ENCODE measurements at regions not wholly inside any gene's neighbourhood (a gene's known extent, or its start where the extent isn't known, plus 50 kb on each side); places are given as distances from the start of the nearest gene placed in this dataset.

DNA sequence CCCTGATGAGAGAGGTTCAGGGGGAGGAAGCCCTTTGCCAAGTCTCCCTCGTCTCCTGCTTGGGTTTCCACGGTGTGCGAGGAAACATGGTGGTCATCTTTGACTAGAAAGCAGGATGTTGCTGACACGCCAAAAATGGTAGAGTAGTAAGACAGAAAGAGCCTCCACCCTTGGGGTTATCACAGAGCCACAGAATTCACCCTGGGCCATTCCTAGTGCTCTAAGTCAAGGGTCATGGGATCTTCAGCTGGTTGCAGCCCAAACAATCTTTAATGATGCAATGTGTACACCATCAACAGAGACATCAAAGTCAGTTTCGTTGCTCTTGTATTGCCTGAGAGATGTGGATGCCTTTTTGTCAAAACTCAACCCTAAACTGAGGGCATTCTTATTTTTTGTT lies 201.9 kb downstream of the LY86 start:
- TF ChIP-seq ZFP3 (CRISPR knock-in tag; IDR thresholded peaks at IDR 0.05) (no peak), ISL1 (CRISPR knock-in tag; IDR thresholded peaks at IDR 0.05) (no peak), ESRRG (CRISPR knock-in tag; IDR thresholded peaks at IDR 0.05) (no peak), CSRNP3 (CRISPR knock-in tag; IDR thresholded peaks at IDR 0.05) (no peak), CSDC2 (CRISPR knock-in tag; IDR thresholded peaks at IDR 0.05) (no peak), ZFP30 (CRISPR knock-in tag; IDR thresholded peaks at IDR 0.05) (no peak), ZNF8 (CRISPR knock-in tag; IDR thresholded peaks at IDR 0.05) (no peak), POU6F1 (CRISPR knock-in tag; IDR thresholded peaks at IDR 0.05; ENCODE audit: borderline replicate concordance, low read depth) (no peak), PPARA (CRISPR knock-in tag; IDR thresholded peaks at IDR 0.05; ENCODE audit: borderline replicate concordance) (no peak), GLIS3 (CRISPR knock-in tag; IDR thresholded peaks at IDR 0.05) (no peak), TCF4 (CRISPR knock-in tag; IDR thresholded peaks at IDR 0.05; ENCODE audit: borderline replicate concordance) (no peak), CREB5 (CRISPR knock-in tag; IDR thresholded peaks at IDR 0.05; ENCODE audit: low read depth) (no peak), SNAI2 (CRISPR knock-in tag; IDR thresholded peaks at IDR 0.05) (no peak), RARB (CRISPR knock-in tag; IDR thresholded peaks at IDR 0.05) (no peak), TOX (CRISPR knock-in tag; IDR thresholded peaks at IDR 0.05; ENCODE audit: borderline replicate concordance) (no peak), ARNTL (CRISPR knock-in tag; IDR thresholded peaks at IDR 0.05; ENCODE audit: borderline replicate concordance, low read depth) (no peak), OSR1 (CRISPR knock-in tag; IDR thresholded peaks at IDR 0.05) (no peak), TSHZ2 (CRISPR knock-in tag; IDR thresholded peaks at IDR 0.05) (no peak)
- TF ChIP-seq, protein P1, sequence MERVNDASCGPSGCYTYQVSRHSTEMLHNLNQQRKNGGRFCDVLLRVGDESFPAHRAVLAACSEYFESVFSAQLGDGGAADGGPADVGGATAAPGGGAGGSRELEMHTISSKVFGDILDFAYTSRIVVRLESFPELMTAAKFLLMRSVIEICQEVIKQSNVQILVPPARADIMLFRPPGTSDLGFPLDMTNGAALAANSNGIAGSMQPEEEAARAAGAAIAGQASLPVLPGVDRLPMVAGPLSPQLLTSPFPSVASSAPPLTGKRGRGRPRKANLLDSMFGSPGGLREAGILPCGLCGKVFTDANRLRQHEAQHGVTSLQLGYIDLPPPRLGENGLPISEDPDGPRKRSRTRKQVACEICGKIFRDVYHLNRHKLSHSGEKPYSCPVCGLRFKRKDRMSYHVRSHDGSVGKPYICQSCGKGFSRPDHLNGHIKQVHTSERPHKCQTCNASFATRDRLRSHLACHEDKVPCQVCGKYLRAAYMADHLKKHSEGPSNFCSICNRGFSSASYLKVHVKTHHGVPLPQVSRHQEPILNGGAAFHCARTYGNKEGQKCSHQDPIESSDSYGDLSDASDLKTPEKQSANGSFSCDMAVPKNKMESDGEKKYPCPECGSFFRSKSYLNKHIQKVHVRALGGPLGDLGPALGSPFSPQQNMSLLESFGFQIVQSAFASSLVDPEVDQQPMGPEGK (CRISPR knock-in tag; IDR thresholded peaks at IDR 0.05; ENCODE audit: borderline replicate concordance): no peak
- no peak for ATAC-seq

DNA sequence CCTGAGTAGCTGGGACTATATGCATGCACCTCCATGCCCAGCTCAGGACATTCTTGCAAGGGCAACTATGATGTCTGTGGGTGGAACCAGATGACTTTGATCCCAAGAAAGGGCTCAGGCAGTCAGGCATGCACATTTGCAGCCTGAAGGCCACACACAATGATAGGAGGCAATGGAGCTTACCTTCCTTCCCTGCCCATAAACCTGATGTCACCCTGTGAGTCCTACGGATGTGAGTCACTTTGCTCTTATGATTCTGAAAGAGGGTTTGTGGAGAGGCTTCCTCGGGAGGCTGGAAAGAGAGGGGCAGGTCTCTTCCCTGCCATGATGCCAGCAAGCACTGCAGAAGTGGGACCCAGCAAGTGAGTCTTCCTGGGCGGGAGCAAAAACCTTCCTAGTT lies 202.4 kb downstream of the LY86 start:
- no peak for ATAC-seq
- TF ChIP-seq ZFP3 (CRISPR knock-in tag; IDR thresholded peaks at IDR 0.05) (no peak), TCF4 (CRISPR knock-in tag; IDR thresholded peaks at IDR 0.05; ENCODE audit: borderline replicate concordance) (no peak)

DNA sequence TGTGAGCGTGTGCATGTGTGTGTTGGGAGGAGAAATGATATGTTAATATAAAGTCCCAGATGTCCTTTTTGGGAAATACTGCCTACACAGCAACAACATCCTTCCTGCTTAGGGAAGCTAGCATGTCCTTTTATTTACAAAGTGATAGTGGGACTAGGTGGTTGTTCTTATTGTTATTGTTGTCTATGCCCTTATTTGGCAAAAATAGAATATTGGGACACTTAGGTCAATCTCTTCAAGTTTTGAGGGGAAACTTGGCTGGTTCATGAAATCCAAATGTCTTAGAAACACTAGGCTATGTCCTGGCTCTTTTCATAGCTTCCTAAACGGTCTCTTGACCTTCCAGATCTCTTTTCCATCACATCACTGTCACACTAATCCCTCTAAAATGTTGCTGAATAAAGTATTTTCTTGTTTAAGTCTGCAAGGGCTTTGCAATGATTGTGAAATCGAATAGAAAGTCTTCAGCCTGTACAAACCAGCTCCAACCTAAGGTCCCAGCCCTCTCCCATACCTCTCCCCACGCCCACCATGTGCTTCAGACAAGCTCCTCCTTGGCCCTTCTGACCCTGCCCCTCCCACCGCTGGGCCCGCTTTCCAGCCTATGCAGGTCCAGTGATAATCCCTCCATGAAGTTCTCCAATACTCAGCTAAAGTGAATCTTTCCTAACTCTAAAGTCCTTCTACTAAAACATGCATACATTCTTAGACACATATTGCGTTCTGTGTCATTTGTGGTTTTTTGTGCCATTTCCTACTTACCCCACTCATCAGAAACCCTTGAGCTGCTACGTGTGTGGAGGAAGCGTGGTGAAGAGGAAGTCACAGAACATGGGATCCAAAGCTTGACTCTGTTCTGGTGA lies 205.1 kb downstream of the LY86 start:
- no peak for ATAC-seq
- TF ChIP-seq CSDC2 (CRISPR knock-in tag; IDR thresholded peaks at IDR 0.05): no peak
- no peak for TF ChIP-seq ARNTL (CRISPR knock-in tag; IDR thresholded peaks at IDR 0.05; ENCODE audit: borderline replicate concordance, low read depth)
- no peak for TF ChIP-seq OSR1 (CRISPR knock-in tag; IDR thresholded peaks at IDR 0.05)
- no peak for TF ChIP-seq GLIS3 (CRISPR knock-in tag; IDR thresholded peaks at IDR 0.05)
- no peak for TF ChIP-seq CSRNP3 (CRISPR knock-in tag; IDR thresholded peaks at IDR 0.05)
- TF ChIP-seq ESRRG (CRISPR knock-in tag; IDR thresholded peaks at IDR 0.05): no peak

All from SK-N-SH treated with all-trans-retinoic acid at 6 μM for 48 hours (cell line).